Stimulated activated naive B cell treated with anti-CD40 and anti-IgM and Interleukin-4, amounts not matched to agents 10 μg/mL and 1 μg/mL and 100 μg/mL, for 72 hours (primary cell): ENCODE measurements at regions not wholly inside any gene's neighbourhood (a gene's known extent, or its start where the extent isn't known, plus 50 kb on each side); places are given as distances from the start of the nearest gene placed in this dataset.

Experiments
- ATAC-seq, 2 donors: fragments of 150-1000 bp; cut with Tn5 transposase; replicated peaks; 2 replicates each; pipeline ENCODE4 v1.10.0; 2021; ENCODE audit warnings: moderate library complexity in 1 of 2
- DNase-seq: peaks from one replicate; pipeline ENCODE4 v3.0.0; 2021
- H3K27ac Mint-ChIP-seq: one replicate; pipeline ENCODE4 v1.8.0; 2022; ENCODE audit warnings: mild to moderate bottlenecking, mixed read lengths
- H3K27me3 Mint-ChIP-seq, 2 donors: one replicate each; pipeline ENCODE4 v1.8.0; 2022; ENCODE audit warnings: mixed read lengths in 2 of 2
- H3K36me3 Mint-ChIP-seq, 2 donors: one replicate each; pipeline ENCODE4 v1.8.0; 2022; ENCODE audit warnings: mixed read lengths in 2 of 2, mild to moderate bottlenecking in 1 of 2
- H3K4me1 Mint-ChIP-seq, 2 donors: one replicate each; pipeline ENCODE4 v1.8.0; 2022; ENCODE audit warnings: mixed read lengths in 2 of 2, mild to moderate bottlenecking in 1 of 2
- H3K4me3 Mint-ChIP-seq, 2 donors: one replicate each; pipeline ENCODE4 v1.8.0; 2022; ENCODE audit warnings: mild to moderate bottlenecking in 2 of 2, mixed read lengths in 2 of 2, moderate library complexity in 1 of 2
- H3K9me3 Mint-ChIP-seq, 2 donors: one replicate each; pipeline ENCODE4 v1.8.0; 2022; ENCODE audit warnings: mixed read lengths in 2 of 2, mild to moderate bottlenecking in 1 of 2

DNA sequence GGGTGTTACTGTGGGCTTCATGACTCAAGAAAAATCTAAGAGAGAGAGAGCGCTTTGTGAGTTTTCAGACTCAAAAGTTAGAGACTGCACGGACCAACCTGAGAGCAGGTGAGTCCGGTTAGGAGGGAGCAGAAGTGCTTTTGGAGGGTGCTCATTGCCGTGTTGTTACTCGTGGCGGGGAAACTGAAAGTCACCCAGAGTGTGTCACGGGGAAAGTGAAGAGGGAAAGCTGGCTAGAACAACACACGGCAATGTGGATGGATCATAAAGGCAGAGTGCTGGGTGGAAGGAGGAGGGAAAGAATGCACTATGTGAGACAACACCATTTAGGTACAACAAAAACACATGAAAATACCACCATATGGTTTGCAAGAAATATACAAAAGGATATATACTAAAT lies 112.3 kb downstream of the BDH1 start:
- Mint-ChIP-seq H3K27ac (no peak overlapping the region), H3K4me1 (no peaks in the 10 kb centered on the region), H3K9me3 (no peaks in the 10 kb centered on the region), H3K27me3 (peaks cover 47 to 52% of the 10 kb centered on the region in 2 donors), H3K36me3 (no peaks in the 10 kb centered on the region), H3K4me3 (no peak overlapping the region)
- no peak for DNase-seq
- ATAC-seq = no peak

GRCh38 chr3:197440717-197441303 lies 115.0 kb downstream of the BDH1 start:
- Mint-ChIP-seq H3K36me3 (no peaks in the 10 kb centered on the region), H3K9me3 (no peaks in the 10 kb centered on the region), H3K27ac (no peak overlapping the region), H3K4me1 (no peaks in the 10 kb centered on the region), H3K27me3 (peaks cover 40 to 45% of the 10 kb centered on the region in 2 donors), H3K4me3 (no peak overlapping the region)
- ATAC-seq = no peak
- DNase-seq = no peak

GRCh38 chr3:197438906-197439305 lies 116.9 kb downstream of the BDH1 start:
- no peak for ATAC-seq
- Mint-ChIP-seq H3K27me3 (peaks cover 39 to 44% of the 10 kb centered on the region in 2 donors), H3K9me3 (no peaks in the 10 kb centered on the region), H3K27ac (no peak overlapping the region), H3K36me3 (no peaks in the 10 kb centered on the region), H3K4me3 (no peak overlapping the region), H3K4me1 (no peaks in the 10 kb centered on the region)
- no peak for DNase-seq

DNA sequence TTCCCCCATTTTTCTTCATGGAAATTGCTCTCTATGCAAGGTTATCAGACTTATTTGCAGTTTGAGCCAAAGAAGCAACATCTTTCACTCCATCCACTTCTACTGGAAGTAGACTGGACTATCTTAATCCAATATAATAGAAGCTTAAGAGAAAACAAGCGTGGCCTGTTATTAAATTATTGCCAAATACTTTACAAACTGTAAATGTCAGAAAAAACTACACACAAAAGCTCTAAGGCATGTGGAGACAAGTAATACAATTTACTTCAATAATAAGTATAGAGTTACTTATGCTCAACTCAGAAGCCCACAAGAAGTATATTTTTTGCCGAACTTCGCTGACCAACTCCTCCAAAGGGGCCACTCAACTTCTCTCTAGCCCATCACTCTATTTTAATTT lies 120.3 kb downstream of the BDH1 start:
- no peaks in the 10 kb centered on the region for H3K36me3 Mint-ChIP-seq
- H3K9me3 Mint-ChIP-seq = no peaks in the 10 kb centered on the region
- ATAC-seq (no peak), DNase-seq (no peak)
- peaks cover 26 to 30% of the 10 kb centered on the region in 2 donors for H3K27me3 Mint-ChIP-seq
- no peak overlapping the region for H3K27ac Mint-ChIP-seq
- no peaks in the 10 kb centered on the region for H3K4me1 Mint-ChIP-seq
- H3K4me3 Mint-ChIP-seq = no peak overlapping the region

DNA sequence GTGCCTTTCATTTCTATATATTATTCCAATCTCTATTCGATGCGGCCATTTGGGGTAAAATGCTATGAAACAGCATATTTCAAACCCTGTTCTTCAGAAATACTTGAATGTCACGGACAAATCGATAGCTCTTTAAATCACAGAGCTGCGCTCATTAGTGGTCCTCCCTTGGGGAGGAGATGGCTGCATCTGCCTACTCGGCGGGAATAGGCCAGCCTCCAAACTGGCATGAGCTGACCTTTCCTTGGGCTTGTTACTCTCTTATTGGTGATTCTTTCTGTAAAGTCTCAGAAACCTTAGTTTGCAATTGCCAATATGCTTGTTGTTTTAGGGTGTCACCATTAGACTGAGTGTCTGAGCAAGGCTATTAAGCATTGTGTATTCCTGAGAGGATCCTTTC lies 120.9 kb downstream of the BDH1 start:
- H3K36me3 Mint-ChIP-seq = no peaks in the 10 kb centered on the region
- no peak overlapping the region for H3K4me3 Mint-ChIP-seq
- H3K27me3 Mint-ChIP-seq = peaks cover 25 to 29% of the 10 kb centered on the region in 2 donors
- H3K4me1 Mint-ChIP-seq = no peaks in the 10 kb centered on the region
- ATAC-seq (no peak), DNase-seq (no peak)
- H3K27ac Mint-ChIP-seq = no peak overlapping the region
- no peaks in the 10 kb centered on the region for H3K9me3 Mint-ChIP-seq

GRCh38 chr3:197432384-197433127 lies 123.2 kb downstream of the BDH1 start:
- no peak for DNase-seq
- Mint-ChIP-seq H3K27ac (no peak overlapping the region), H3K4me1 (peaks cover 7 to 14% of the 10 kb centered on the region in 2 donors), H3K27me3 (peaks cover 19 to 45% of the 10 kb centered on the region in 2 donors), H3K4me3 (no peak overlapping the region), H3K36me3 (no peaks in the 10 kb centered on the region), H3K9me3 (no peaks in the 10 kb centered on the region)
- ATAC-seq = no peak

- DNase-seq (no peak), ATAC-seq (no peak)
- Mint-ChIP-seq H3K27me3 (peaks cover 19 to 51% of the 10 kb centered on the region in 2 donors), H3K4me3 (no peak overlapping the region), H3K27ac (no peak overlapping the region), H3K4me1 (peaks cover 7 to 14% of the 10 kb centered on the region in 2 donors), H3K36me3 (no peaks in the 10 kb centered on the region), H3K9me3 (no peaks in the 10 kb centered on the region)
Observed at GRCh38 chr3:197431346-197431910, 124.3 kb downstream of the BDH1 start.

GRCh38 chr3:197430934-197431333 lies 124.8 kb downstream of the BDH1 start:
- ATAC-seq (no peak), DNase-seq (no peak)
- H3K27ac Mint-ChIP-seq = no peak overlapping the region
- no peak overlapping the region for H3K4me3 Mint-ChIP-seq
- H3K4me1 Mint-ChIP-seq = peaks cover 7 to 14% of the 10 kb centered on the region in 2 donors
- no peaks in the 10 kb centered on the region for H3K9me3 Mint-ChIP-seq
- H3K27me3 Mint-ChIP-seq = peaks cover 19 to 53% of the 10 kb centered on the region in 2 donors
- H3K36me3 Mint-ChIP-seq = no peaks in the 10 kb centered on the region

GRCh38 chr3:197430502-197430901 lies 125.3 kb downstream of the BDH1 start:
- H3K4me1 Mint-ChIP-seq = peaks cover 7 to 14% of the 10 kb centered on the region in 2 donors
- no peaks in the 10 kb centered on the region for H3K36me3 Mint-ChIP-seq
- no peak for DNase-seq
- no peaks in the 10 kb centered on the region for H3K9me3 Mint-ChIP-seq
- no peak overlapping the region for H3K27ac Mint-ChIP-seq
- ATAC-seq = no peak
- no peak overlapping the region for H3K4me3 Mint-ChIP-seq
- H3K27me3 Mint-ChIP-seq = peaks cover 19 to 55% of the 10 kb centered on the region in 2 donors

GRCh38 chr3:197428952-197429351 lies 126.8 kb downstream of the BDH1 start:
- Mint-ChIP-seq H3K27ac (no peak overlapping the region), H3K4me3 (no peak overlapping the region), H3K9me3 (no peaks in the 10 kb centered on the region), H3K4me1 (peaks cover 7 to 14% of the 10 kb centered on the region in 2 donors), H3K27me3 (peaks cover 19 to 62% of the 10 kb centered on the region in 2 donors), H3K36me3 (no peaks in the 10 kb centered on the region)
- no peak for ATAC-seq
- no peak for DNase-seq

DNA sequence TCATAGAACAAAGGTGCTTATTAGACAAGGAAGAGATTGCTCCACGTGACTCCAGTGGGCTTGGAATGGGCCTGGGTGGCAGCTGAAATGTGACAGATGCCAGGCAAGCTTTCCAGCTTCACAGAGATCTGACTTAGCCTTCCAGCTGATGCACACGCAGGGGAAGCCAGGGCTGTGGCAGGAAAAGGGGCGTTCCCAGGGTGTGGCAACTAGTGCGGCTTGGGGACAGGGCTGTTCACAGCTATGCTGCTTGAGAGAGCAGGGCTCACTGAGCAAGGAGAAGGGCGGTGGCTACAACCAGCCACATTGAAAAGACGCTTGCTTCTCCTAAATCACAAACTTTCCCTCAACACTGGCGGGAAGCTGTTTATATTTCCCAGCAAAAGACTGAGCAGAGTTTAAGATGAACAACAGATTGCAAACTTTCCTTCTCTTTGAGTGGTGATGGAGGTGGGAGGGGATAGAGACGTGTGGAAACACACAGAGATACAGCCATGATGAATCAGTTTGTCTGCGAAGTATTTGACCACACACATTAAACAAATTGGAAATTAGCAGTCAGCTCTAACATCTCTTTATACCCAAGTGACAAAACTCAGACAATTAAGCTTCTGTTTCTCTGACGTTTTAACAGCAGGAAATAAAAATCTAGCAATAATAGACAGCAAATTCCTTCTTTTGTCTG lies 127.5 kb downstream of the BDH1 start:
- ATAC-seq (peak; percentile 61 to 78), DNase-seq (peak; percentile 5)
- H3K9me3 Mint-ChIP-seq = no peaks in the 10 kb centered on the region
- H3K27me3 Mint-ChIP-seq = peaks cover 23 to 66% of the 10 kb centered on the region in 2 donors
- no peak overlapping the region for H3K4me3 Mint-ChIP-seq
- no peaks in the 10 kb centered on the region for H3K36me3 Mint-ChIP-seq
- H3K4me1 Mint-ChIP-seq = peaks cover 7 to 14% of the 10 kb centered on the region in 2 donors
- H3K27ac Mint-ChIP-seq = no peak overlapping the region

DNA sequence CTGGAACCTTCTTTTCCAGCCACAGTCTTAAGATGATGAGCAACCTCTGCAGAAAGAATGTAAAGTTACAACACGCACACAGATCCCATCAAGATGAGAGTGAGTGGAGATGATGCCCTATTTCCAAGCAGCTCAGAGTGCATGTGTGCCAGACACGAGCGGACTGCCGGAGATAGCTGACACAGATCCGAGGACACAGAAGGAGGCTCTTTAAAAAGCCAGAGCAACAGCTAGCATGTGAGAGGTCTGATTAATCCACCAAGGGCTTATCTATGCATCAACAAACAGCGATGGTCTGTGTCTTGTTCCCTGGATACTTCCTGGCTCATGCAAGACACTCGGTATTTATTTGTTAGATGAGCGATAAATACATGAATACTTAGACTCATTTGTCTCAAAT lies 128.6 kb upstream of the DLG1 start:
- Mint-ChIP-seq H3K4me3 (no peak overlapping the region), H3K4me1 (peaks cover 7 to 14% of the 10 kb centered on the region in 2 donors), H3K36me3 (no peaks in the 10 kb centered on the region), H3K27ac (no peak overlapping the region), H3K27me3 (peaks cover 23 to 64% of the 10 kb centered on the region in 2 donors), H3K9me3 (no peaks in the 10 kb centered on the region)
- DNase-seq = no peak
- no peak for ATAC-seq

GRCh38 chr3:197426121-197426566 lies 127.7 kb upstream of the DLG1 start:
- DNase-seq (no peak), ATAC-seq (no peak)
- Mint-ChIP-seq H3K9me3 (no peaks in the 10 kb centered on the region), H3K27ac (no peak overlapping the region), H3K36me3 (no peaks in the 10 kb centered on the region), H3K27me3 (peaks cover 23 to 57% of the 10 kb centered on the region in 2 donors), H3K4me3 (no peak overlapping the region), H3K4me1 (peaks cover 7 to 14% of the 10 kb centered on the region in 2 donors)

DNA sequence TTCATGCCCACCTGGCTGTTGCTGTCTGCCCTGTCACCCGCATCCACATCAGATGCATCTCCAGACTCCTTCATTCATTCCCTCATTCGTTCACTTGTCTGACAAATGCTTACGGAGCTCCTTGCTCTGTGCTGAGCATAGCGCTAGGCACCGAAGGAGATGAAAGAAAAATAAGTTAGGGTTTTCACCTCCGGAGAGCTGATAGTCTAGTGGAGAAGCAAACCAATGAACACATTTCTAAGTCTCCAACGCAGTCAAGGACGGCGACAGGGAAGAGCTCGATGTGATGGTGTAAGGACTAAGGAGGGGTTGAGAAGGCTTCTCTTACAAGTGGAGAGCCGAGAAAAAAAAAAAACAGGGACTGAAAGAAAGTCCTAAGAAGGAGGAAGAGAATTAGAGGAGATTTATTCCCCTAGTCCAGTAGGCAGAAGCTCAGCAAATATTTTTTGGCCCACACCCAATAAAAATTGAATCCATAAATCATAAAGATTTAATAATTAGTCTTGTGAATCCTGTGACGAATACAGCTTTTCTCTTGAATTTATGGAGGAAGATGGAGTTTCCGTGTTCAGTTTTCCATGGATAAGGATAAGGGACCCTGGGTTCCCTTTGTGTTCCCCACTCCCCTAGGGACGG lies 127.2 kb upstream of the DLG1 start:
- Mint-ChIP-seq H3K27ac (no peak overlapping the region), H3K27me3 (peaks cover 19 to 57% of the 10 kb centered on the region in 2 donors), H3K9me3 (no peaks in the 10 kb centered on the region), H3K36me3 (no peaks in the 10 kb centered on the region), H3K4me3 (no peak overlapping the region), H3K4me1 (peaks cover 7 to 14% of the 10 kb centered on the region in 2 donors)
- DNase-seq (no peak), ATAC-seq (no peak)
